Endothelial cell of umbilical vein (primary cell): ENCODE measurements at regions not wholly inside any gene's neighbourhood (a gene's known extent, or its start where the extent isn't known, plus 50 kb on each side); places are given as distances from the start of the nearest gene placed in this dataset.

ENCODE experiments used
- CTCF ChIP-seq, 2 donors: IDR thresholded peaks; 1 replicate in 1 of 2; 2 replicates in 1 of 2; pipeline ENCODE4 v1.5.1; 2011; ENCODE audit warnings: low read length in 2 of 2, mild to moderate bottlenecking in 2 of 2, moderate library complexity in 2 of 2, control low read depth in 1 of 2, inconsistent platforms in 1 of 2, low read depth in 1 of 2; ENCODE audit not compliant: insufficient read depth in 1 of 2; ENCODE audit errors: extremely low read depth in 1 of 2
- EZH2 ChIP-seq: IDR thresholded peaks from 2 replicates; pipeline ENCODE4 v1.6.1; 2012; ENCODE audit warnings: borderline replicate concordance, low read depth, mild to moderate bottlenecking, moderate library complexity, low read length, inconsistent platforms; ENCODE audit not compliant: severe bottlenecking
- MYC ChIP-seq: IDR thresholded peaks from one replicate; pipeline ENCODE4 v1.6.1; 2011; ENCODE audit warnings: mild to moderate bottlenecking, low read depth, low read length
- POLR2A ChIP-seq: IDR thresholded peaks from 2 replicates; pipeline ENCODE4 v1.6.1; 2012; ENCODE audit warnings: low read depth, mild to moderate bottlenecking, control low read depth, low read length

- TF ChIP-seq EZH2 (no peak), CTCF (IDR thresholded peaks at IDR 0.05; ENCODE audit: extremely low read depth in 1 of 2, insufficient read depth in 1 of 2, low read depth in 1 of 2, low read length in 2 of 2) (no peak), POLR2A (no peak), MYC (no peak)
Measured at GRCh38 chr7:15906436-15906835, 220.0 kb upstream of the MEOX2 start.
